HG03066 (cell line): ENCODE measurements at regions not wholly inside any gene's neighbourhood (a gene's known extent, or its start where the extent isn't known, plus 50 kb on each side); places are given as distances from the start of the nearest gene placed in this dataset.
"Not testable (repeated sequence)": the region's sequence is repeated elsewhere in the genome, so short reads cannot be mapped to it uniquely, and the experiment has no call there.

Experiments used
- ATAC-seq: cut with Tn5 transposase; IDR thresholded peaks from one replicate; pipeline ENCODE4 v1.9.1; 2021; ENCODE audit warnings: low read depth; ENCODE audit not compliant: unreplicated experiment

GRCh38 chr5:93953442-93953841 is 212.0 kb upstream of the POU5F2 start:
- ATAC-seq = no peak

DNA sequence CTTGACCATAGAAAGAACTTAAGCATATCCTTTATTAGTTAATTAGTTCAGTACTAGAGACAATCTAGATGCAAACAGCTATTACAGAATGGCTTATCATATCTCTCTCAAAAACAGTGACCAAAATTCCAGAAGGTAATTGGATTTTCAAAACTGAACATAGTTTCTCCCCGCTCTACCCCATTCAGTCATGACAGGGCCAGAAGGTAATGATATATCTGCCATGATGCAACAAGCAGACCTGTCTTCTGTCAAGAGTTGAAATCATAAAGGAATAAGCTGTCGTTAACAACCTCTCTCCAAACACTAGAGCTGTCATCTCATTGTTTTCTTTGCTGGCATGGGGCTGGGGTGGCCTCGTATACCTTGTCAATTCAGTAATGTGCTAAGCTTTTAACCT is 200.5 kb upstream of the POU5F2 start:
- ATAC-seq = no peak

DNA sequence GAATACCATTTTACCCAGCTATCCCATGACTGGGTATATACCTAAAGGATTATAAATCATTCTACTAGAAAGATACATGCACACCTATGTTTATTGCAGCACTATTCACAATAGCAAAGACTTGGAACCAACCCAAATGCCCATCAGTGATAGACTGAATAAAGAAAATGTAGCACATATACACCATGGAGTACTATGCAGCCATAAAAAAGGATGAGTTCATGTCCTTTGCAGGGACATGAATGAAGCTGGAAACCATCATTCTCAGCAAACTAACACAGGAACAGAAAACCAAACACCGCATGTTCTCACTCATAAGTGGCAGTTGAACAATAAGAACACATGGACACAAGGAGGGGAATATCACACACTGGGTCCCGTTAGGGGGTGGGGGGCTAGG is 191.9 kb upstream of the POU5F2 start:
- ATAC-seq = not testable (repeated sequence)

DNA sequence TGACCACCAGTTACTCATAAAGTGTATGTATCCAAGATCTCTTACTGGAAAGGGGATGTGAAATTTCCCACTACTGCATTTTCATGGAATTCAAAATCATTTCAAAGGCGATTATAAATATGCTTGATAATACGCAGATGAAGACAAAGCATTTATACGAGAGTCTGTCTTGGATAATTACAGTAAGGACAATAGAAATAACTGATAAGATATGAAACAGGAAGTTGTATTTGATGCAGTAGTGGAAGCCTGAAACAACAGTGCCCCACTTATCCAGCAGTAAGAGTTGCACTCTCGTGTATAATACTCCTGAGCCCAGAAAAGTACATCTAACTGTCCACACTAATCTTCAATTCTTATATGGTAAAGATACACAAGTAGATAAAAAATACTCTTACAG is 188.7 kb upstream of the POU5F2 start:
- no peak for ATAC-seq

DNA sequence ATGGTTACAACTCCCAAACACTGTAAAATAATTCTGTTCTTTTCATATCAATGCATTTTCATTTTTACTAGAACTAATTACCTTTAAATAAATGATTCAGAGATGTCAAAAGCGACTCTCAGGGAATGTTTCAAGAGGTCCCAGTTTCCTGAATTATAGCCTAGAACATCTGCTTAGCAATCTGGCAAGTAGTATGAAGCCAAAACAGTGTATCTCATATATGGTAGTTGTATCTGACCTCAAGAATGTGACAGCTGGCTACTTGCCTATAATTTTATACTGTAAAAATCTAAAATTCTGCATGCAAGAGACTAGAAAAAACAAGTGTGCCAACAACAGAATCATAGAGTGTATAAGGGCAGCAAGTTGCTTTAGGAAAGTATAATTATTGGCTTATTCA is 187.7 kb upstream of the POU5F2 start:
- ATAC-seq = no peak

DNA sequence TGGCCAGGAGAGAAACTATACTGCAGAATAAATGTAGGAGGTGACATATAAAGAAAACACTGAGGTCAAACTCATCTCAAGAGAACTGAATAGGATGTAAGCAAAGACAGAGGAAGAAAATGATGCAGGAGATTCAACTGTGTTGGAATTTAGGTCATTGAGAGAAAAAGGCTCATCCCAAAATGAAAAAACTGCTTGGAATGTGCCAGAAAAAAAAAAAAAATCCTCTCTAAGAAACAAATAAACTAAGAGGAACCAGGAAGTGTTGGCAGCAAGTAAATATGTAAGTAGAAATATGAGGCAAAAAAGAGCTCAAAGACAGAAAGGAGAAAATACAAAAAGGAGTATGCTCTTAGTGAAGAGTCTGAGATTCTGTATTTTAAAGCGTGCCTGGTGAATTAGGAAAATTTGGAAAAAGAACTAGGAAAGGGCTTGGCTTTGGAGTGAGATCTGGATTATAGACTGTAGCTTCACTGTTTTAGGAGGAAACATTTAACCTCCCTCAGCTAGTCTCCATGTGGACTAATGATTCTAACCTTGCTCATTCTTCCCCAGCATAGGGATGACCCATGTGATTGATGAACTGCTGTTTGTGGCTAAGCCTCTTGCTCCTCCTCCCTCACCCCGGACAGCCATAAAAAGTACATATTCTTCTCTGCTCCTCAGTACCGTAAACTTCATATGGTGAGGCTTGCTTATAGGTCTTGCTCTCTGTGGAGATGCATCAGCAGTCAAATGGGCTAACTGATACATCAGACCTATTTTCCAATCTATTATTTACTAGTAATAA is 185.6 kb upstream of the POU5F2 start:
- no peak for ATAC-seq

GRCh38 chr5:93925321-93925720 is 183.9 kb upstream of the POU5F2 start:
- no peak for ATAC-seq

GRCh38 chr5:93924628-93925027 is 183.2 kb upstream of the POU5F2 start:
- no peak for ATAC-seq

- no peak for ATAC-seq
Observed at GRCh38 chr5:93922551-93922950, 181.2 kb upstream of the POU5F2 start.

GRCh38 chr5:93921001-93921400 is 179.6 kb upstream of the POU5F2 start:
- ATAC-seq = no peak

DNA sequence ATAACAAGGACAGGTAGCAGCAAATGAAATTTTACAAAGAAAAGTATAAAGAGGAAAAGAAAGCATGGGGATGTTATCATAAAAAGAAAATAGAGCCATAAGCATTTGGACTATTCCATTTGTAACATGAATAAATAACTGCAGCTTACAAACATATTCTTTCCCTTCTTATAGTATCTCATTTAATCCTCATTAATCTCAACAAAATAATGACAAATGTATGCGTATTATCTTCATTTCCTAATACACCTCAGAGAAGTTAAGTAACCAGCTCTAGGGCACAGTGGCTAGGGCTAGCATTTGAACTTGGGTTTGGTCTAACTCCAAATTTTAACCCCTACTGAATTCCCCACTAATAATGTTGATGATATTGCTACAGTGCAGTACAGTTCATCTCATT is 175.5 kb upstream of the POU5F2 start:
- no peak for ATAC-seq

GRCh38 chr5:93915142-93915553 is 173.7 kb upstream of the POU5F2 start:
- ATAC-seq = no peak

DNA sequence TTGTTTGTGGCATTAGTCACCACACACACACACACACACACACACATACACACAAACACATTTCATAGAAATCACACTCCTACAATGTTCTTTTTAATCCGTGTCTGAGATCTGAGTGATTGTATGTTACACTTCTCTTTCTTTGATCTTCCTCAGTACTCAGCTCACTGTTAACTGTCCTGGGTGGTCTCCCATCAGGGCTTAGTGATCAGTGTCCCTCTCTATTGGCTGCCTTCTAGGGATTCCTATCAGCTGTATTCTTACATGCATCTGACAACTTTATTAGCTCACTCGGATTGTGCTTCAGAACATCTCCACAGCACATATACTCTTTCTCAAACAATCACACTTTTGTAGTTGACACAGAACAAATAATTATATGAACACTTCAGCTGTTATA is 170.2 kb upstream of the POU5F2 start:
- ATAC-seq = no peak

DNA sequence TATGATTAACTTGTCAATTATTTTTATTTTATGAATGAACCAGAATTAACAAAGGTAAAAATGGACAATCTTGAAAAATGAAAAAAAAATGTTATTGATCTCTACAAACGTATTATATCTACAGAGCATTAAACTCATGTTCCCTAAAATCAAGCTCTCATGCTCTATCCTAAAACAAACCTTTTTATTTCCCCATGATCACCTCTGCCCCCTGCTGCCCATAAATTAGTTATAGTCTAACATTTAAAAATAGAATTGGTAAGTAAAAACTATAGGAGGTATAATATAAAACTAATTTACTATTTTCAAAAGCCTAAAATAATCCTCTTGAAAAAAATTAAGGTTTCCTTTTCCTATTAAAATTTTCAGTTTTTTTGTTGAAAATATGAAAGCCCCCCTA is 168.0 kb upstream of the POU5F2 start:
- no peak for ATAC-seq

GRCh38 chr5:93904917-93905316 is 163.5 kb upstream of the POU5F2 start:
- no peak for ATAC-seq

- no peak for ATAC-seq
Observed at GRCh38 chr5:93902288-93902687, 160.9 kb upstream of the POU5F2 start.

DNA sequence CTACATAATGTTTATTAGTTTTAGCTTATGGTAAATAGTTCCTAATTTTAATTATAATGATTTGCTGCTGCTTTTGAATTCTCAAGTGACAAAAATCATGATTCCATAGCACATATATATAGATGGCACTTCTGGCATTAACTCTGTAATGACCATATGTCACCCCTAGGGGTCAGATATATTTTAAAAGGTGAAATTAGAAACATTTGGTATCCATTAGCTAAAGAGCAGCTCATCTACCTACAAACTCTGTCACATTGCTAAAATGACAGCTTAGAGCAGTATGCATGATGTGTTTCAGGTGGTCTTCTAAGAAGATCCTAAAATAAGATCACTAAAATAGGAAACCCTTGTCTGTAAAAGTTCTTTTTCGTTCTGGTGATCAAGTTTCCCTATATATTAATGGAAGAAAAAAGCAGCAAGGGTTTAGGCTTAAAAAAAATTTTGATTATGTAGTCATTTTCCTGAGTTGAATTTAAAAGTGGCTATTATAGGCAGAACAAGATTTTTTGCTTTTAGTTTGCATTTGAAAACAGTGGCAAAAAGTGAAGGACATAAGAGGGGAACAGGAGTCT is 157.7 kb upstream of the POU5F2 start:
- peak; percentile 93 for ATAC-seq

GRCh38 chr5:93894601-93895354 is 153.4 kb upstream of the POU5F2 start:
- no peak for ATAC-seq

GRCh38 chr5:93893075-93893474 is 151.7 kb upstream of the POU5F2 start:
- ATAC-seq = no peak

- ATAC-seq = no peak
Observed at GRCh38 chr5:93892481-93892880, 151.1 kb upstream of the POU5F2 start.
